AG04450 (cell line): ENCODE measurements at regions not wholly inside any gene's neighbourhood (a gene's known extent, or its start where the extent isn't known, plus 50 kb on each side); places are given as distances from the start of the nearest gene placed in this dataset.

Experiments used
- CTCF ChIA-PET: fragments of 300-600, 350-600 bp; formaldehyde crosslinking; extraction: SDS; loops from one replicate; lab custom pipeline; 2022; ENCODE audit warnings: antibody characterized with exemption, inconsistent platforms; lab: Charles Lee
- POLR2A ChIA-PET: fragments of 350-600 bp; formaldehyde crosslinking; extraction: SDS; loops from one replicate; lab custom pipeline; 2021; ENCODE audit warnings: antibody characterized with exemption, inconsistent platforms; lab: Yijun Ruan, JAX
- DNase-seq: peaks from one replicate; pipeline ENCODE4 v3.0.0-alpha.2; 2011; ENCODE audit warnings: low read depth, low spot score
- H3K27ac ChIP-seq: one replicate; pipeline ENCODE4 v1.5.1; 2012; ENCODE audit warnings: low read depth, low read length, control low read depth
- H3K27me3 ChIP-seq: one replicate; pipeline ENCODE4 v1.6.0; 2012; ENCODE audit warnings: low read length; ENCODE audit not compliant: control insufficient read depth, insufficient read depth
- H3K4me3 ChIP-seq: 2 replicates; pipeline ENCODE4 v1.5.1; 2011; ENCODE audit warnings: mild to moderate bottlenecking, low read depth, low read length, control low read depth
- H3K9me3 ChIP-seq: 2 replicates; pipeline ENCODE4 v1.5.1; 2012; ENCODE audit warnings: low read length; ENCODE audit not compliant: control insufficient read depth, insufficient read depth
- TF ChIP-seq, protein P1 (sequence below): IDR thresholded peaks from 2 replicates; pipeline ENCODE4 v1.5.1; 2011; ENCODE audit warnings: low read depth, low read length, control low read depth, inconsistent platforms

DNA sequence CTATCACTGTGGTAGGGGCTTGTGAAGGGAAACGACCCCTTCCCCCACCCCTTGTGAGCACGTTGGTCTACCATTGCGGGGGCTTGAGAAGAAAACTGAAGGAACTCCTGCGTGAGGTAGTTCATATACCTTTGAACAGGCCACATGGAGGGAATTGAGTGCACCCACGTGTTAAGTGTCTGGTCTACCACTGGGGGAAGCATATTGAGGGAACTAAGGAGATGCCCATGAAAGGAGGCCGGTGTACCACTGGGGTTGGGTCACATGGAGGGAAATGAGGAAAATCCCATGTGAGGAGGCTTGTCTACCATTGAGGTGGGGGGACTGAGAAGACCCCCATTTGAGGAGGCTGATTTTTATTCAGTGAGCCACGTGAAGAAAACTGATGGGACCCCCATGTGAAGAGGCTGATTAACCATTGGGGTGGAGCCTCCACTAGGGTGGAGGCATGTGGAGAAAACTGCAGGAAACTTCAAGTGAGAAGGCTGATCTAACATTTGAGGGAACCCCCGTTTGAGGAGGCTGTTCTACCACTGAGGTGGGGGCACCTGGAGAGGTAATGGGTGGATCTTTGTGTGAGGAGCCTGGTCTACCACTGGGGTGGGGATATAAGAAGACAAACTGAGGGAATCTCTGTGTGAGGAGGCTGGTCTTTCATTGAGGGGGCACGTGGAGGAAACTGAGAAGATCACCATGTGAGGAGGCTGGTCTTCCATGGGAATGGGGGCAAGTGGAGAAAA is 163.2 kb downstream of the FBLN2 start:
- Histone ChIP-seq H3K9me3 (no peaks in the 10 kb centered on the region), H3K4me3 (no peak overlapping the region), H3K27me3 (no peaks in the 10 kb centered on the region), H3K27ac (no peak overlapping the region)
- ChIA-PET CTCF (no interaction called here), POLR2A (no interaction called here)
- DNase-seq: no peak
- TF ChIP-seq, protein P1, sequence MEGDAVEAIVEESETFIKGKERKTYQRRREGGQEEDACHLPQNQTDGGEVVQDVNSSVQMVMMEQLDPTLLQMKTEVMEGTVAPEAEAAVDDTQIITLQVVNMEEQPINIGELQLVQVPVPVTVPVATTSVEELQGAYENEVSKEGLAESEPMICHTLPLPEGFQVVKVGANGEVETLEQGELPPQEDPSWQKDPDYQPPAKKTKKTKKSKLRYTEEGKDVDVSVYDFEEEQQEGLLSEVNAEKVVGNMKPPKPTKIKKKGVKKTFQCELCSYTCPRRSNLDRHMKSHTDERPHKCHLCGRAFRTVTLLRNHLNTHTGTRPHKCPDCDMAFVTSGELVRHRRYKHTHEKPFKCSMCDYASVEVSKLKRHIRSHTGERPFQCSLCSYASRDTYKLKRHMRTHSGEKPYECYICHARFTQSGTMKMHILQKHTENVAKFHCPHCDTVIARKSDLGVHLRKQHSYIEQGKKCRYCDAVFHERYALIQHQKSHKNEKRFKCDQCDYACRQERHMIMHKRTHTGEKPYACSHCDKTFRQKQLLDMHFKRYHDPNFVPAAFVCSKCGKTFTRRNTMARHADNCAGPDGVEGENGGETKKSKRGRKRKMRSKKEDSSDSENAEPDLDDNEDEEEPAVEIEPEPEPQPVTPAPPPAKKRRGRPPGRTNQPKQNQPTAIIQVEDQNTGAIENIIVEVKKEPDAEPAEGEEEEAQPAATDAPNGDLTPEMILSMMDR: no peak

DNA sequence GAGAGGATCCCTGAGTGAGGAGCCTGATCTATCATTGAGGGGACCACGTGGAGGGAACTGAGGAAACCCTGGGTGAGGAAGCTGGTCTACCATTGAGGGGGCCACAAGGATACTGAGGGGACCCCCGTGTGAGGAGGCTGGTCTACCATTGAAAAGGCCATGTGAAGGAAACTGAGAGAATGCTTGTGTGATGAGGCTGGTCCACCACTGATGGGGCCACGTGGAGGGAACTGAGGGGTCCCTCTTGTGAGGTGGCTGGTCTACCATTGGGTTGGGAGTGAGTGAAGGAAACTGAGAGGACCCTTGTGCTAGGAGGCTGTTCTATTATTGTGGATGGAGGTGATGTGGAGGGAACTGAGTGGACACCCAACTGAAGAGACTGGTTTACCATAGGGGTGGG is 161.3 kb downstream of the FBLN2 start:
- H3K4me3 ChIP-seq: no peak overlapping the region
- H3K27ac ChIP-seq: no peak overlapping the region
- H3K9me3 ChIP-seq: peaks cover 4% of the 10 kb centered on the region; the same call in 1 of the 2 replicates
- CTCF ChIA-PET: no interaction called here
- H3K27me3 ChIP-seq: no peaks in the 10 kb centered on the region
- POLR2A ChIA-PET: no interaction called here
- DNase-seq: no peak
- TF ChIP-seq, protein P1: no peak

DNA sequence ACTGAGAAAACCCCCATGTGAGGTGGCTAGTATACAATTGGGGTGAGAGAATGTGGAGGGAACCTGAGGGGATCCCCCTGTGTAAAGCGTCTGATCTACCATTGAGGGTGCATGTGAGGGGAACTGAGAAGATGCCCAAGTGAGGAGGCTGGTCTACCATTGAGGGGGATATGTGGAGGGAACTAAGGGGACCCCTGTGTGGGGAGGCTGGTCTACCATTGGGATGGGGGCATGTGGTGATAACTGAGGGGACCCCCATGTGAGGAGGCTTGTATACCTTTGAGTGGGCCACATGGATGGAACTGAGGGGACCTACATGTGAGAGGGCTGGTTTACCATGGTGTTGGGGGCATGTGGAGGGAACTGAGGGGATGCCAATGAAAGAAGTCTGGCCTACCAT is 160.8 kb downstream of the FBLN2 start:
- peaks cover 4% of the 10 kb centered on the region; the same call in 1 of the 2 replicates for H3K9me3 ChIP-seq
- DNase-seq: no peak
- H3K27ac ChIP-seq: no peak overlapping the region
- ChIA-PET POLR2A (no interaction called here), CTCF (no interaction called here)
- H3K27me3 ChIP-seq: no peaks in the 10 kb centered on the region
- H3K4me3 ChIP-seq: no peak overlapping the region
- TF ChIP-seq, protein P1: no peak

DNA sequence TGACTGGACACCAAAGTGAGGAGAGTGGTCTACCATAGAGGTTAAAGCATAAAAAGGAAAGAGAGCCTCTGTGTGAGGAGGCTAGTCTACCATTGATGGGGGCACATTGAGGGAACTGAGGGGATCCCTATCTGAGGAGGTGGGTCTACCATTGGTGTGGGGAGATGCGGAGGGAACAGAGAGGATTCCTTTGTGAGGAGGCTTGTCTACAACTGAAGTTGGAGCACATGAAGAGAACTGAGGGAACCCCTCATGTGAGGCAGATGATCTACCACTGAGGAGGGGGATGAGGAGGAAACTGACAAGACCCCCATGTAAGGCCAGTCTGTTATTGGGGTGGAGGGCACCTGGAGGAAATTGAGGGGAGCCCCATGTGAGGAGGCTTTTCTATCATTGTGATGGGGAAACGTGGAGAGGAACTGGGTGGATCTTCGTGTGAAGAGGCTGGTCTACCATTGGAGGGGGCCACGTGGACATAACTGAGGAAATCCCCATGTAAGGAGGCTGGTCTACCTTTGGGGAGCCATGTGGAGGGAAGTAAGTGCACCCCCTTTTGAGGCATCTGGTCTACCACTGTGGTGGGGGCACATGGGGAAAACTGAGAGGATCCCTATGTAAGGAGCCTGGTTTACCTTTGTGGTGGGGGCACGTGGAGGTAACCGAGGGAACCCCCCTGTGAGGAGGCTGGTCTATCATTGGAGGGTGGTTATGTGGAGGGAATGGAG is 160.1 kb downstream of the FBLN2 start:
- Histone ChIP-seq H3K27ac (no peak overlapping the region), H3K27me3 (no peaks in the 10 kb centered on the region), H3K9me3 (peaks cover 4% of the 10 kb centered on the region; the same call in 1 of the 2 replicates), H3K4me3 (no peak overlapping the region)
- DNase-seq: no peak
- TF ChIP-seq, protein P1: no peak
- CTCF ChIA-PET: no interaction called here
- POLR2A ChIA-PET: no interaction called here

DNA sequence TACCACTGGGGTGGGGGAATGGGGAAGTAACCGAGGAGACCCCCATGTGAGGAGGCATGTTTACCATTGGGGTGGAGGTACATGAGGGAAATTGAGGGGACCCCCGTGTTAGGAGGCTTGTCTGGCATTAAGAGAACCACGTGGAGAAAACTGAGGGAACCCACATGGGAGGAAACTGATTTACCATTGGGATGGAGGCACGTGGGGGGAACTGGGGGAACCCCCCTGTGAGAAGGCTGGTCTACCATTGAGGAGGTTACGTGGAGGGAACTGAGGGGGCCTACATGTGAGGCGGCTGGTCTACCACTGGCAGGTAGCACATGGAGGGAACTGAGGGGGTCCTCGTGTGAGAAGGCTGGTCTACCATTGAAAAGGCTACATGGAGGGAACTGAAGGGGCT is 159.4 kb downstream of the FBLN2 start:
- Histone ChIP-seq H3K27me3 (no peaks in the 10 kb centered on the region), H3K9me3 (peaks cover 4% of the 10 kb centered on the region; the same call in 1 of the 2 replicates), H3K4me3 (no peak overlapping the region), H3K27ac (no peak overlapping the region)
- DNase-seq: no peak
- POLR2A ChIA-PET: no interaction called here
- TF ChIP-seq, protein P1: no peak
- CTCF ChIA-PET: no interaction called here
